SK-N-SH (cell line): ENCODE measurements at regions not wholly inside any gene's neighbourhood (a gene's known extent, or its start where the extent isn't known, plus 50 kb on each side); places are given as distances from the start of the nearest gene placed in this dataset.

Experiments
- EZH2phosphoT487 ChIP-seq: fragments of 200-600 bp; sonication (generic); IDR thresholded peaks from 2 replicates; pipeline ENCODE4 v1.6.1; 2017; ENCODE audit warnings: low read depth, mixed run types, mild to moderate bottlenecking, antibody characterized with exemption, moderate library complexity, borderline replicate concordance
- YY1 ChIP-seq: IDR thresholded peaks from 2 replicates; pipeline ENCODE4 v1.4.0; 2012; ENCODE audit warnings: low read depth, mild to moderate bottlenecking
- TF ChIP-seq, protein P1 (sequence below): fragments of 150-350 bp; IDR thresholded peaks from 2 replicates; pipeline ENCODE4 v1.6.1; 2016; ENCODE audit warnings: mild to moderate bottlenecking, low read depth, low read length

DNA sequence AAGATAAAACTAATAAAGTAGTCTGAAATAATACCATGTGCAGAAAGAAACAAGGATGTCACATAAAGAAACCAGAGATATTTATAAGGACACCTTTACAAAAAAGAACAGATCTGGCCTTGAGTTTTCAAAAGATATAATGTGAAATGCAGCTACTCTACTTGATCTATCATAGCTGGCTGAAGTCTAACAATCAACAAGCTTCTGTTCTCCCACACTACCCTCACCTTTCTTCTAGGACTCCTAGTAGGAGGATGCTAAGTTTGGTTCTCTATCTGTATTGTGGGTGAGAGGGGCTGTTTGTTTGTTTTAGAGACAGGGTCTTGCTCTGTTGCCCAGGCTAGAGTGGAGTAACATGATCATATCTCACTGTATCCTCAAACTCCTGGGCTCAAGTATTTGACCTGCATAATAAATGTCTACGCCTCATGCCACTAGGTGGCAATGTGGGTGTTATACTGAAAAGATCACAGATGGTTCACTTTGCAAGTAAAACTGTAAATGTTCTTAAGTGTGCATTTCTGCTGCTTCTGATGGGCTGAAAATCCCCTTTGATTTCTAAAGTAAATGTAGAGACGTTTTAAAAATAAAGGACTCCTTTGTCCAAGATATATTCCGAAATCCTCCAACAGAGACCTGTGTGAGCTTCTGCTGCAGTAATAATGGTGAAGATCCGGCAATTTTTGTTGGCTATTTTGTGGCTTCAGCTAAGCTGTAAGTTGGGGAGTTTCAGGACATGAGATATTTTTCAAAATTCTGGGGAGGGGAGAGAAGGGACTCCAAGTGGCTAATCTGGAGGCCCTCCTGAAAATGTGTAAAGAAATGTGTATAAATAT, 269.3 kb downstream of the DAD1 start:
- TF ChIP-seq EZH2phosphoT487 (no peak), YY1 (no peak)
- TF ChIP-seq, protein P1, sequence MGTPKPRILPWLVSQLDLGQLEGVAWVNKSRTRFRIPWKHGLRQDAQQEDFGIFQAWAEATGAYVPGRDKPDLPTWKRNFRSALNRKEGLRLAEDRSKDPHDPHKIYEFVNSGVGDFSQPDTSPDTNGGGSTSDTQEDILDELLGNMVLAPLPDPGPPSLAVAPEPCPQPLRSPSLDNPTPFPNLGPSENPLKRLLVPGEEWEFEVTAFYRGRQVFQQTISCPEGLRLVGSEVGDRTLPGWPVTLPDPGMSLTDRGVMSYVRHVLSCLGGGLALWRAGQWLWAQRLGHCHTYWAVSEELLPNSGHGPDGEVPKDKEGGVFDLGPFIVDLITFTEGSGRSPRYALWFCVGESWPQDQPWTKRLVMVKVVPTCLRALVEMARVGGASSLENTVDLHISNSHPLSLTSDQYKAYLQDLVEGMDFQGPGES, result no peak
